KG1 (cell line): ENCODE measurements at regions not wholly inside any gene's neighbourhood (a gene's known extent, or its start where the extent isn't known, plus 50 kb on each side); places are given as distances from the start of the nearest gene placed in this dataset.

Experiments
- DNase-seq: peaks from one replicate; lab custom pipeline; 2025; lab: John Stamatoyannopoulos, UW

- no peak for DNase-seq
These were observed 650.8 kb upstream of the KLF12 start for GRCh38 chr13:74784959-74785358.

GRCh38 chr13:74778946-74779345, 644.7 kb upstream of the KLF12 start:
- no peak for DNase-seq

GRCh38 chr13:74778087-74778486, 643.9 kb upstream of the KLF12 start:
- DNase-seq, result no peak

- DNase-seq, result no peak
These were observed 640.1 kb upstream of the KLF12 start for GRCh38 chr13:74774264-74774663.

GRCh38 chr13:74773248-74773647, 639.0 kb upstream of the KLF12 start:
- no peak for DNase-seq

GRCh38 chr13:74771964-74772363, 637.8 kb upstream of the KLF12 start:
- DNase-seq, result no peak

GRCh38 chr13:74770361-74770760, 636.2 kb upstream of the KLF12 start:
- DNase-seq, result no peak

GRCh38 chr13:74769333-74769732, 635.1 kb upstream of the KLF12 start:
- no peak for DNase-seq

- no peak for DNase-seq
These were observed 634.4 kb upstream of the KLF12 start for GRCh38 chr13:74768521-74769085.

- no peak for DNase-seq
These were observed 632.8 kb upstream of the KLF12 start for GRCh38 chr13:74767050-74767449.

GRCh38 chr13:74765955-74766354, 631.8 kb upstream of the KLF12 start:
- no peak for DNase-seq

GRCh38 chr13:74761801-74762757, 627.9 kb upstream of the KLF12 start:
- DNase-seq, result no peak

- no peak for DNase-seq
These were observed 624.0 kb upstream of the KLF12 start for GRCh38 chr13:74758188-74758587.

GRCh38 chr13:74755065-74755464, 620.9 kb upstream of the KLF12 start:
- no peak for DNase-seq

- DNase-seq, result no peak
These were observed 617.5 kb upstream of the KLF12 start for GRCh38 chr13:74751739-74752138.

GRCh38 chr13:74747186-74747955, 613.2 kb upstream of the KLF12 start:
- no peak for DNase-seq

- no peak for DNase-seq
These were observed 609.8 kb upstream of the KLF12 start for GRCh38 chr13:74743992-74744391.

GRCh38 chr13:74741732-74742131, 607.5 kb upstream of the KLF12 start:
- no peak for DNase-seq

GRCh38 chr13:74732736-74733385, 598.7 kb upstream of the KLF12 start:
- DNase-seq, result no peak

GRCh38 chr13:74731731-74732130, 597.5 kb upstream of the KLF12 start:
- no peak for DNase-seq

- DNase-seq, result no peak
These were observed 596.5 kb upstream of the KLF12 start for GRCh38 chr13:74730556-74731331.
